NB4 (cell line): ENCODE measurements at regions not wholly inside any gene's neighbourhood (a gene's known extent, or its start where the extent isn't known, plus 50 kb on each side); places are given as distances from the start of the nearest gene placed in this dataset.

Experiments
- CTCF ChIP-seq: IDR thresholded peaks from one replicate; pipeline ENCODE4 v1.5.1; 2012; ENCODE audit warnings: low read depth, low read length
- MAX ChIP-seq: IDR thresholded peaks from 2 replicates; pipeline ENCODE4 v1.6.1; 2011; ENCODE audit warnings: low read depth, low read length

- TF ChIP-seq CTCF (no peak), MAX (no peak)
Measured at GRCh38 chr1:213331631-213332175, 280.7 kb downstream of the RPS6KC1 start.
